ENCODE measurements at regions not wholly inside any gene's neighbourhood (a gene's known extent, or its start where the extent isn't known, plus 50 kb on each side); places are given as distances from the start of the nearest gene placed in this dataset.

- in situ Hi-C loops (cut with MboI; ENCODE audit: low sequenced_read_pairs), result loop anchor here (10.0 kb wide), 1 partner anchor 121 kb away; no protein-coding TSS in a partner anchor
- no peaks in the 10 kb centered on the region for H3K9me1 ChIP-seq (ENCODE audit: insufficient read depth, low read length)
Observed at GRCh38 chr6:41464019-41464418, 82.2 kb upstream of the FOXP4 start.

More at GRCh38 chr6:41464019-41464418, 82.2 kb upstream of the FOXP4 start:
- no TSS peak for BruUV-seq (replicated peaks)
- dilution Hi-C loops (cut with HindIII; ENCODE audit: low sequenced_read_pairs, unreplicated experiment) (no loop called here), intact Hi-C loops (cut with micrococcal nuclease) (no loop called here)
- H3K9me3 ChIP-seq (ENCODE audit: control insufficient read depth, insufficient read depth, low read length), result no peaks in the 10 kb centered on the region
- H3K27ac ChIP-seq (ENCODE audit: insufficient read depth, low read length), result no peak overlapping the region
- no peak overlapping the region for H3K4ac ChIP-seq (ENCODE audit: low read depth, low read length)
- H3K4me3 ChIP-seq (ENCODE audit: insufficient read depth, low read depth, low read length), result no peak overlapping the region
- no peak overlapping the region for H2BK15ac ChIP-seq (ENCODE audit: low read depth, low read length)
- no CpG with 5 or more reads among the region's 3 CpGs for WGBS, 2 experiments (ENCODE audit: extremely low coverage in 2 of 2, insufficient read length in 1 of 2)
- H2AK9ac ChIP-seq (replicated peaks; ENCODE audit: low read depth, low read length, poor library complexity), result peak overlapping the region; percentile 28
- H3K9ac ChIP-seq (ENCODE audit: low read depth, low read length), result no peak overlapping the region
- H3K18ac ChIP-seq (ENCODE audit: low read depth, low read length), result no peak overlapping the region
- peaks cover 25% of the 10 kb centered on the region for H3K27me3 ChIP-seq (ENCODE audit: control insufficient read depth, insufficient read depth, low read length)
- DNase-seq (no peak), ATAC-seq (ENCODE audit: low read depth) (no peak)
- H2AFZ ChIP-seq (replicated peaks; ENCODE audit: low read length, poor library complexity), result peak overlapping the region; percentile 53
- no peak overlapping the region for H2BK5ac ChIP-seq (ENCODE audit: low read depth, low read length, poor library complexity, severe bottlenecking)
- H3K4me1 ChIP-seq (ENCODE audit: control insufficient read depth, insufficient read depth, low read length), result no peaks in the 10 kb centered on the region
- no peak overlapping the region for H4K5ac ChIP-seq (ENCODE audit: low read depth, low read length)
- H3K14ac ChIP-seq (replicated peaks; ENCODE audit: low read depth, low read length), result no peak overlapping the region; the same call in 1 of the 2 replicates
- no peak overlapping the region for H3K56ac ChIP-seq (ENCODE audit: extremely low read depth, insufficient read depth, low read length)
- POLR2A ChIA-PET (ENCODE audit: unreplicated experiment), result no interaction called here
- no peak overlapping the region for H2BK120ac ChIP-seq (ENCODE audit: low read depth, low read length)
- TF ChIP-seq RCOR1 (IDR thresholded peaks at IDR 0.05; ENCODE audit: insufficient replicate concordance, low read length), result no peak
- TF ChIP-seq RAD21 (IDR thresholded peaks at IDR 0.05; ENCODE audit: low read length), result no peak
- TF ChIP-seq RFX5 (IDR thresholded peaks at IDR 0.05; ENCODE audit: low read depth, low read length), result no peak
- no peak for TF ChIP-seq FOS (IDR thresholded peaks at IDR 0.05; ENCODE audit: low read depth, low read length)
- TF ChIP-seq, protein P1, sequence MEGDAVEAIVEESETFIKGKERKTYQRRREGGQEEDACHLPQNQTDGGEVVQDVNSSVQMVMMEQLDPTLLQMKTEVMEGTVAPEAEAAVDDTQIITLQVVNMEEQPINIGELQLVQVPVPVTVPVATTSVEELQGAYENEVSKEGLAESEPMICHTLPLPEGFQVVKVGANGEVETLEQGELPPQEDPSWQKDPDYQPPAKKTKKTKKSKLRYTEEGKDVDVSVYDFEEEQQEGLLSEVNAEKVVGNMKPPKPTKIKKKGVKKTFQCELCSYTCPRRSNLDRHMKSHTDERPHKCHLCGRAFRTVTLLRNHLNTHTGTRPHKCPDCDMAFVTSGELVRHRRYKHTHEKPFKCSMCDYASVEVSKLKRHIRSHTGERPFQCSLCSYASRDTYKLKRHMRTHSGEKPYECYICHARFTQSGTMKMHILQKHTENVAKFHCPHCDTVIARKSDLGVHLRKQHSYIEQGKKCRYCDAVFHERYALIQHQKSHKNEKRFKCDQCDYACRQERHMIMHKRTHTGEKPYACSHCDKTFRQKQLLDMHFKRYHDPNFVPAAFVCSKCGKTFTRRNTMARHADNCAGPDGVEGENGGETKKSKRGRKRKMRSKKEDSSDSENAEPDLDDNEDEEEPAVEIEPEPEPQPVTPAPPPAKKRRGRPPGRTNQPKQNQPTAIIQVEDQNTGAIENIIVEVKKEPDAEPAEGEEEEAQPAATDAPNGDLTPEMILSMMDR (conservative IDR thresholded peaks at IDR 0.05; ENCODE audit: low read depth, low read length), result no peak
- TF ChIP-seq, protein P2, sequence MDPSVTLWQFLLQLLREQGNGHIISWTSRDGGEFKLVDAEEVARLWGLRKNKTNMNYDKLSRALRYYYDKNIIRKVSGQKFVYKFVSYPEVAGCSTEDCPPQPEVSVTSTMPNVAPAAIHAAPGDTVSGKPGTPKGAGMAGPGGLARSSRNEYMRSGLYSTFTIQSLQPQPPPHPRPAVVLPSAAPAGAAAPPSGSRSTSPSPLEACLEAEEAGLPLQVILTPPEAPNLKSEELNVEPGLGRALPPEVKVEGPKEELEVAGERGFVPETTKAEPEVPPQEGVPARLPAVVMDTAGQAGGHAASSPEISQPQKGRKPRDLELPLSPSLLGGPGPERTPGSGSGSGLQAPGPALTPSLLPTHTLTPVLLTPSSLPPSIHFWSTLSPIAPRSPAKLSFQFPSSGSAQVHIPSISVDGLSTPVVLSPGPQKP (IDR thresholded peaks at IDR 0.05; ENCODE audit: borderline replicate concordance, low read depth, low read length), result no peak
- TF ChIP-seq BHLHE40 (IDR thresholded peaks at IDR 0.05; ENCODE audit: low read depth, low read length), result no peak
- TF ChIP-seq SMC3 (IDR thresholded peaks at IDR 0.05; ENCODE audit: low read depth, low read length), result no peak
- TF ChIP-seq MAFK (IDR thresholded peaks at IDR 0.05; ENCODE audit: low read depth, low read length), result no peak
- TF ChIP-seq NFE2L2 (IDR thresholded peaks at IDR 0.05; ENCODE audit: low read depth, low read length), result no peak
- TF ChIP-seq CHD1 (IDR thresholded peaks at IDR 0.05; ENCODE audit: low read depth, low read length), result no peak
- TF ChIP-seq POLR2A (IDR thresholded peaks at IDR 0.05; ENCODE audit: low read depth, low read length), result no peak
- no peak for TF ChIP-seq MAZ (IDR thresholded peaks at IDR 0.05; ENCODE audit: borderline replicate concordance, low read depth, low read length)
- TF ChIP-seq, protein P3, sequence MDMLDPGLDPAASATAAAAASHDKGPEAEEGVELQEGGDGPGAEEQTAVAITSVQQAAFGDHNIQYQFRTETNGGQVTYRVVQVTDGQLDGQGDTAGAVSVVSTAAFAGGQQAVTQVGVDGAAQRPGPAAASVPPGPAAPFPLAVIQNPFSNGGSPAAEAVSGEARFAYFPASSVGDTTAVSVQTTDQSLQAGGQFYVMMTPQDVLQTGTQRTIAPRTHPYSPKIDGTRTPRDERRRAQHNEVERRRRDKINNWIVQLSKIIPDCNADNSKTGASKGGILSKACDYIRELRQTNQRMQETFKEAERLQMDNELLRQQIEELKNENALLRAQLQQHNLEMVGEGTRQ (IDR thresholded peaks at IDR 0.05; ENCODE audit: low read depth, low read length), result no peak
- TF ChIP-seq MXI1 (IDR thresholded peaks at IDR 0.05; ENCODE audit: borderline replicate concordance, low read depth, low read length), result no peak
- TF ChIP-seq CEBPB (IDR thresholded peaks at IDR 0.05; ENCODE audit: low read depth, low read length), result no peak
- H3K79me1 ChIP-seq (ENCODE audit: low read depth in 1 of 2, low read length in 2 of 2), result no peaks in the 10 kb centered on the region
- H3K23ac ChIP-seq (ENCODE audit: low read depth, low read length), result no peak overlapping the region; the same call in 1 of the 2 replicates
- H4K20me1 ChIP-seq (ENCODE audit: insufficient read depth, low read length), result no peaks in the 10 kb centered on the region; the same call in 1 of the 2 replicates
- no peaks in the 10 kb centered on the region for H3K36me3 ChIP-seq (ENCODE audit: control insufficient read depth, insufficient read depth, low read length)
- CTCF ChIA-PET, result interaction anchor here (1.0 kb wide), 1 partner anchor 128 kb away, joined by 3 read pairs; no protein-coding TSS in a partner anchor
- H2AK5ac ChIP-seq (ENCODE audit: low read depth, low read length), result no peak overlapping the region
- no peak overlapping the region for H4K8ac ChIP-seq (ENCODE audit: low read depth in 2 of 2, low read length in 2 of 2)
- H4K91ac ChIP-seq (ENCODE audit: insufficient read depth, low read depth, low read length), result peak overlapping the region; percentile 11; the same call in 1 of the 2 replicates
- H2BK20ac ChIP-seq (ENCODE audit: low read depth, low read length), result no peak overlapping the region
- H3K4me2 ChIP-seq (ENCODE audit: low read depth, low read length), result no peak overlapping the region

All from IMR-90 (cell line).